SK-N-MC (cell line): ENCODE measurements at regions not wholly inside any gene's neighbourhood (a gene's known extent, or its start where the extent isn't known, plus 50 kb on each side); places are given as distances from the start of the nearest gene placed in this dataset.
"Not testable (repeated sequence)": the region's sequence is repeated elsewhere in the genome, so short reads cannot be mapped to it uniquely, and the experiment has no call there.

Experiments
- DNase-seq: peaks from one replicate; pipeline ENCODE4 v3.0.0-alpha.2; 2011; ENCODE audit warnings: low read depth, low spot score
- H3K27ac ChIP-seq: fragments of 200-600 bp; sonication (generic); 2 replicates; pipeline ENCODE4 v1.5.1; 2016; ENCODE audit warnings: mixed run types
- H3K36me3 ChIP-seq: fragments of 200-600 bp; sonication (generic); 2 replicates; pipeline ENCODE4 v1.6.1; 2017; ENCODE audit warnings: antibody characterized with exemption, low read length, mixed read lengths; ENCODE audit not compliant: insufficient read depth
- H3K4me3 ChIP-seq: fragments of 200-600 bp; sonication (generic); 2 replicates; pipeline ENCODE4 v1.5.1; 2016
- H3K9ac ChIP-seq: fragments of 200-600 bp; sonication (generic); 2 replicates; pipeline ENCODE4 v1.8.0; 2017; ENCODE audit warnings: mixed run types, mixed read lengths; ENCODE audit not compliant: insufficient read length
- H3K9me3 ChIP-seq: fragments of 200-600 bp; sonication (generic); 2 replicates; pipeline ENCODE4 v1.6.1; 2017; ENCODE audit warnings: low read depth, mild to moderate bottlenecking, antibody characterized with exemption, low read length, moderate library complexity, mixed read lengths
- EZH2 ChIP-seq: fragments of 200-600 bp; sonication (generic); IDR thresholded peaks from one replicate; pipeline ENCODE4 v1.6.1; 2017; ENCODE audit warnings: antibody characterized with exemption
- FOXP2 ChIP-seq: optimal IDR thresholded peaks from 2 replicates; pipeline ENCODE3; 2011; ENCODE audit warnings: mild to moderate bottlenecking, moderate library complexity; ENCODE audit not compliant: insufficient read depth; ENCODE audit errors: extremely low read length, control extremely low read depth
- POLR2AphosphoS5 ChIP-seq: IDR thresholded peaks from 2 replicates; pipeline ENCODE4 v1.6.1; 2012; ENCODE audit warnings: mild to moderate bottlenecking, low read depth, low read length, borderline replicate concordance

- Histone ChIP-seq H3K4me3 (no peak overlapping the region), H3K27ac (no peak overlapping the region), H3K36me3 (no peaks in the 10 kb centered on the region), H3K9me3 (no peaks in the 10 kb centered on the region), H3K9ac (no peak overlapping the region)
- no peak for TF ChIP-seq POLR2AphosphoS5
- no peak for TF ChIP-seq FOXP2
- TF ChIP-seq EZH2 = no peak
- no peak for DNase-seq
Measured at GRCh38 chrX:140292961-140293360, 211.9 kb downstream of the SOX3 start.

GRCh38 chrX:140292188-140292587, 212.7 kb downstream of the SOX3 start:
- Histone ChIP-seq H3K9ac (no peak overlapping the region), H3K36me3 (no peaks in the 10 kb centered on the region), H3K4me3 (no peak overlapping the region), H3K9me3 (no peaks in the 10 kb centered on the region), H3K27ac (no peak overlapping the region)
- TF ChIP-seq EZH2 (no peak), POLR2AphosphoS5 (no peak), FOXP2 (no peak)
- DNase-seq = no peak

DNA sequence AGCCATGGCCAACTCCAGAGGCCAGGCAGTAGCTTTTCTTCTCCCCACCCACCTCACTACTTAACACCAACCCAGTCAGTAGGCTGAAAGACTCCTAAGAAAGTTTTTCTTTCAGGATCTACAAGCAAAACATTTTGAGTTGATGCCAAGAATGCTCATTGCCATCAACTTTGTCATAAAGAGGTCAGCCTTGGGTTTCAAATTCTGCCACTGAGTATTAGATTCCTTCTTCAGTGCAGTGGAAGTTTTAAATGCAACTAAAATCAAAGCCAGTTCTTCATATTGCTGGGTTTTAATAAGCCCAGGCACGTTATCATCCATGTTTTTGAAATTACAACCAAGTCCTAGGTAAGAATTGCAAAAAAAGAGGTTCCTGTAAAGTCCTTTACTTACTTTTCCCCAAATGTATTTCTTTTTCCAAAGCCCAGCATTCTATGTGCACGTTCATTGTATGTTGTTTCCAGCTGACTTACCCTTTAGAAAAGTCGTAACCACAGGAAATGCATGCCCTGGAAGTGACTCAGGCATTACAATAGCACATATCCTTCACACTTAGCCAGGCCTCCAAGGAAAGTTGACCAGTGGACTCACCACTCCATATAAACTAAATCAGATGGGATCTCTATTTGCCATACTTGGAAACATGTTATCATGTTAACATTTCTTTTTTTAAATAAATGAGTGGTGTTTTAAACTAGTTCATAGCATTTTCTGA, 229.9 kb downstream of the SOX3 start:
- H3K9ac ChIP-seq = no peak overlapping the region
- TF ChIP-seq EZH2 = no peak
- no peak for TF ChIP-seq POLR2AphosphoS5
- no peak for TF ChIP-seq FOXP2
- H3K4me3 ChIP-seq = no peak overlapping the region
- no peaks in the 10 kb centered on the region for H3K36me3 ChIP-seq
- no peak overlapping the region for H3K27ac ChIP-seq
- DNase-seq = no peak
- H3K9me3 ChIP-seq = no peaks in the 10 kb centered on the region

DNA sequence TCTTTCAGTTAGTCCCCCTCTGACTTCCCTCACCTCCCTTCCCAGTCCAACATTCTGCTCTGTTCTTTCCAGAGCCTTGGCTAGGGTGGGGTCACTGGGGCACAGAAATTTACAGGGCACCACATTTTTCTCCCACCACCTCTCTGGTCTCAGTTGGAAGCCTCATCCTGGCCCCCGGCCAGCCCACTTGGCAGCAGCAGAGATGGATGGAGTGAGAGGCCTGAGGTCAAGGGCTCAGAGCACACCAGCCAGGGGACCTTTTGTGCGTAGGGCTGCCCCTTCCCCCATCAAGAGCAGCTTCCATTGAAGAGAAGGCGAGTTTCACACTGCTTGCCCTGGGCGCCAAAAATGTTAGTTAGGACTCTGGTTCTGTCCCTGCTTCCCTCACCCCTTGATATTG, 230.9 kb downstream of the SOX3 start:
- Histone ChIP-seq H3K9me3 (no peaks in the 10 kb centered on the region), H3K27ac (no peak overlapping the region), H3K36me3 (no peaks in the 10 kb centered on the region), H3K4me3 (no peak overlapping the region), H3K9ac (no peak overlapping the region)
- no peak for DNase-seq
- TF ChIP-seq FOXP2 (no peak), EZH2 (no peak), POLR2AphosphoS5 (no peak)

DNA sequence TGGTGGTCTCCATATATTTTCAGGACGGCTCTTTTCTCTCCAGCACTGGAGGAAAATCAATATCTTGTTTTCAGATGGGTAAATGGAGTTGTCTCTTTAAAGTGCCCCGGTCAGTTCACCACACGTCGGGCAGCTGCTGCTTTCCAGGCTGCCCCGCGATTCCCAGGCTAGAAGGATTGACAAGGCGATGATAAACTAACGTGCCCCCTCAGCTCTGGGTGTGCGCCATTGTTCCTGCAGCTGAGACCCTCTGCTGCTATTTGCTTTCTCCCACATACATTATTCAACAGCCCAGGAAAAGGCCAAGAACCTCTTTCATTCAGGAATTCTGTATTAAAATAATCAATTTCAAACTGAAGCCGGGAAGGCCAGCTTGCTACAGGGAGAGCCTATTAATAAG, 254.5 kb downstream of the SOX3 start:
- Histone ChIP-seq H3K9me3 (no peaks in the 10 kb centered on the region), H3K9ac (no peak overlapping the region), H3K27ac (no peak overlapping the region), H3K4me3 (no peak overlapping the region), H3K36me3 (no peaks in the 10 kb centered on the region)
- no peak for DNase-seq
- no peak for TF ChIP-seq EZH2
- no peak for TF ChIP-seq FOXP2
- TF ChIP-seq POLR2AphosphoS5 = no peak

DNA sequence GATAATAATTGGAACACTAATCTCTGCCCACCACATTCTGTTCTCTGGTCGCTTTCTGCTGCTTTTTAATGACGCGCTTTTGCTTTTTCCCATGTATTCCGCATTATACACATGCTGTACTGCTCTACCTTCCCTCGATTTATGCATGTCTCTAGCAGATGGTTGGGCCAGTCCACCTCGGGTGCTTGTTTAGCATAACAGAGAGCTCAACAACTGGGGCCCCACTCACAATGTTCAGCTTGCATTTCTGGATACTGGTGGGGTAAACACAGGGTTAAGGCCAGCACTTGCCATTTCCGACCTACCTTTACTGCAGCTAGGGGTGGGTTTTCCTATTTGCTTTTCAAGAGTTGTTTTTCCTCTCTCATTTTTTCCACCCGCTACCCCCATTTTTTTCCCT, 255.8 kb downstream of the SOX3 start:
- TF ChIP-seq FOXP2 (no peak), EZH2 (no peak), POLR2AphosphoS5 (no peak)
- Histone ChIP-seq H3K4me3 (no peak overlapping the region), H3K9ac (no peak overlapping the region), H3K27ac (no peak overlapping the region), H3K9me3 (no peaks in the 10 kb centered on the region), H3K36me3 (no peaks in the 10 kb centered on the region)
- no peak for DNase-seq

- no peaks in the 10 kb centered on the region for H3K9me3 ChIP-seq
- H3K4me3 ChIP-seq = no peak overlapping the region
- TF ChIP-seq POLR2AphosphoS5 (no peak), EZH2 (no peak), FOXP2 (no peak)
- H3K9ac ChIP-seq = no peak overlapping the region
- no peak for DNase-seq
- no peaks in the 10 kb centered on the region for H3K36me3 ChIP-seq
- no peak overlapping the region for H3K27ac ChIP-seq
Measured at GRCh38 chrX:140229191-140229590, 263.9 kb upstream of the CXorf66 start.

DNA sequence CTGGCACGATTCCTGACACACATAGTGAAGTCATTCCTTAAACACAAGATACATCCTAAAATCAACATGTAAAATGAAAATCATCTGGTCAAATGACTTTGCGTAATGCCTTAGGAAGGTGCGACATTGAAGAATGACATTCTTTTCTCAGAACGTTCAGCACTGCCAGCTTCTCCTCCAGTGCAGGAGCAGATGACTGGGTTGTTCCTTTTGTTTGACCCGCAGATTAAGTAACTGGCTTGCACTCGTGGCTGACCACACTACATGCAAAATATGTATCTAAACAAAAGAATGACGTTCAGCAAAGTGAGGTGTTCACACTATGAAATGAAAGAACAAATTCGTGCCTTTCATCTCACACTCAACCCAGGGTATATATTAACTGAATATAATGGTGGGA, 260.7 kb upstream of the CXorf66 start:
- H3K4me3 ChIP-seq, H3K9me3 ChIP-seq, H3K27ac ChIP-seq, H3K36me3 ChIP-seq, H3K9ac ChIP-seq, DNase-seq: not testable (repeated sequence)

GRCh38 chrX:140215894-140216293, 250.6 kb upstream of the CXorf66 start:
- H3K36me3 ChIP-seq, H3K9me3 ChIP-seq, H3K27ac ChIP-seq, DNase-seq, H3K9ac ChIP-seq, H3K4me3 ChIP-seq: not testable (repeated sequence)

DNA sequence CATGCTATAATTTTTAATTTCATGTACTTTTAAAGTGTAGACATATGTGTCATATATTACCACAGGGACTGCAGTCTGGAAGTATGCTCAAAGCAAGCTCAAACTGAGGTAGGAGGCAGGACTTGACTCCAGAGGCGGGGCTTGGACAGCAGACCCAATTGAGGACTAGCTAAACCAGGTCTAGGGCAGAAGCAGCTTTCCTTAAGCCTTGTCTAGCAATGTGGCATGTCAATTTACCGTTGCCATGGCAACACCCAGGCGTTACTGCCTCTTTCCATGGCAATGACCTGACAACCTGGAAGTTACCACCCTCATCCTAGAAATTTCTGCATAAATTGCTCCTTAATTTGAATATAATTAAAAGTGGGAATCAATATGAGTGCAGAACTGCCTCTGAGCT, 249.2 kb upstream of the CXorf66 start:
- H3K36me3 ChIP-seq, H3K27ac ChIP-seq, H3K9ac ChIP-seq, H3K9me3 ChIP-seq, DNase-seq, H3K4me3 ChIP-seq: not testable (repeated sequence)
